SKM-1 treated with dmso at 0.1 percent for 144 hours (cell line): ENCODE measurements at regions not wholly inside any gene's neighbourhood (a gene's known extent, or its start where the extent isn't known, plus 50 kb on each side); places are given as distances from the start of the nearest gene placed in this dataset.
"Not testable (repeated sequence)": the region's sequence is repeated elsewhere in the genome, so short reads cannot be mapped to it uniquely, and the experiment has no call there.

Experiments
- DNase-seq: peaks from one replicate; lab custom pipeline; 2025; ENCODE audit not compliant: unreplicated experiment; lab: John Stamatoyannopoulos, UW

GRCh38 chr3:43236008-43236407, 50.3 kb upstream of the SNRK start:
- no peak for DNase-seq

DNA sequence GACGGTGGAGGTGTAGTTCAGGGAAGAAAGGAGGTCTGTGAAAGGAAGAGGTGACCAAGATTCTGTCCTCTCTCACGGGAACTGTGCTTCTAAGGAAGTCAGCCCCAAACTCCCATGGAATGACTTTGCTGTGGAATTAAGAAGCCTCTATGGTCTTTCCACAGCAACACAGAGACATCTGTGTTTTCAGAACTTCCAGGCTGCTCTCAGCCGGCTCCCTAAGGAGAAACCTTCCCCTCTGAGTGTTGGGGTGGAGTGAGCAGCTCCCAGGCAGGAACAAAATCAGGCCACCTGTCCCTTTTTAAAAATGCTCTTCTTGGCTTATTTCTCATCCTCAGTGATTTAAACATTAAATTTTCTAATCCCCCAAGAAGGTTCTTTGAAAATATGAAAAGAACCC, 53.3 kb upstream of the SNRK start:
- no peak for DNase-seq

DNA sequence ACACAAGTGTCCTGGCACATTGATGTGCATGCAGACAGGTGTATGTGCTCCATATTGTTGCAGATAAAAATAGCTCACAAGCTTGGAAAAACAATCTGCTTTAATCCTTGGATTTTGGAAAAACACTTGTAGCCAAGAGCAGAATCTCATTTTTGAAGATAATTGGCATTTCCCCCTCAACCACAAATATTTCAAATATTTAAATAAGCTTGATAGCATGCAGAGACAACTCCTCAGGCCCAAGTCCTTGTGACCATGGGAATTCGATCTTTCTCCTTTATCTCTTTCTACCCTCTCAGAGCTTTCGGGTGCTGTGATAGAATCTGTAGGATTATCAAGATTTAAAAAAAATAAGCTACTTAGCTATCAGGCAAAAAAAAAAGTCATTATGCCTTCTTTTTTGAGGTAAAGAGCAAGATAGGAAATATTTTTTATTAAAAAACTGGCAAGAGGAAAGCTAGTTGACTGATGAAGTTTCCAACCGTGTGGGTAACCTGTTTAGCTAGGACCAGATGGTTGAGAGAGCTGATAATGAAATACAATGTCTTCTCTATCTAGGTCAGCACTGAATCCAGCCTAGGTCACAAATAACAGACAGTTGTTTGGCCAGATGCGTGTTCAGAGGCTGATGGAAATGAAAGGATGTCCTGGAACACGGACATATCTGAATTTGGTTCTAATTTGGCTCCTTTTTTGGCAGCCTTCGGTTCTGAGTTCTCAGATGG, 54.9 kb upstream of the SNRK start:
- no peak for DNase-seq

- DNase-seq = not testable (repeated sequence)
Observed at GRCh38 chr3:43229865-43230264, 56.5 kb upstream of the SNRK start.

DNA sequence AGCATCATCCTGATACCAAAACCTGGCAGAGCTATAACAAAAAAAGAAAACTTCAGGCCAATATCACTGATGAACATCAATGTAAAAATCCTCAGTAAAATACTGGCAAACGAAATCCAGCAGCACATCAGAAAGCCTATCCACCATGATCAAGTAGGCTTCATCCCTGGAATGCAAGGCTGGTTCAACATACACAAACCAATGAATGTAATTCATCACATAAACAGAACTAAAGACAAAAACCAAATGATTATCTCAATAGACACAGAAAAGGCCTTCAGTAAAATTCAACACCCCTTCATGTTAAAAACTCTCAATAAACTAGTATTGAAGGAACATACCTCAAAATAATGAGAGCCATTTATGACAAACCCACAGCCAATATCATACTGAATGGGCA, 58.7 kb upstream of the SNRK start:
- not testable (repeated sequence) for DNase-seq

- no peak for DNase-seq
Observed at GRCh38 chr3:43224405-43225073, 61.8 kb upstream of the SNRK start.

DNA sequence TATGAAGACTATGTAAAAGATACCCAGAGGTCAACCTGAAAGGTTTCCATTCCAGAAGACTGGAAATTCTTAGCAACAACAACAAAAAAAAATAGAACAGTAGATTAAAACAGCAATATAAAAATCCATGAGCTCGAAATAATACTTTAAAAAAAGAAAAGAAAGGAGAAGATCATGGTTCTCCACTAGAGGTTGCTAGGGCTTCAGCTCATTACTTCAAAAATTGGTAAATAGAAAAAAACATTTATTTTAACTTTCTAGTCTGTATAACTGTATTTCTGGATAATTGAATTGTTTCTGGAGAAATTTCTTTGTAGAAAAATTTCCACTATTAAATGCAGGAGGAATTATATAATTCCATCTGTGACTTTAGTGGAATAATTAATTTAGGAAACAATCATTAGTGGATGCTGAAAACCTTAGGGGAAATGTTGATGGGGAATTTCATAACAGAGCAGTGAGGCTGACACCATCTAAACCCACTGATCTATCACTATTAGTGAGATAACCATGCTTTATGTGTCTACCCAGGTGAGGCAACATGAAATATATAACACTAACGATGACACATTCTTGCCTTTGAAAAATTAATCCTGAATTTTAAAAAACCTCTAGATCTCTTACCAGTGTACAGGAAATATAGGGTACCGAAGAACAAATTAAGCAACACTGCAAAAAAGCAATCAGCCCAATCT, 62.5 kb upstream of the SNRK start:
- DNase-seq = no peak

DNA sequence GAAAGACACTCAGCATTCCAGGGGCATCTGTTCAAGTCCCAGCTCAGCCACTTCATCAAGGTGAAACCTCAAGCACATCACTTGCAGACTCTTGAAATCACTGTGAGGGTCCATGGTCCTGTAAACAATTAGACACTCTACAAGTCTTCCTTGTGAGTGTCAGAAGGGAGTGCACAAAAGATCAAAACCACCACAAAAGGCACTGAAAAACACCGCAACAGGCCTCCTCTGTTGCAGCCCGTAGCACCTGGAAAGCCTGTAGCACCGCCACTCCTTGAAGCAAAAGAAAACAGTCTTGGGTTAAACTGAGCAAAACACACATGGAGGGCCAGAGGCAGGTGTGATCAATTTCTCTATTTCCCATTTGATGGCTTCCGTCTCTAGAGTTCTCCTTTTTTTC, 63.8 kb upstream of the SNRK start:
- DNase-seq = no peak

DNA sequence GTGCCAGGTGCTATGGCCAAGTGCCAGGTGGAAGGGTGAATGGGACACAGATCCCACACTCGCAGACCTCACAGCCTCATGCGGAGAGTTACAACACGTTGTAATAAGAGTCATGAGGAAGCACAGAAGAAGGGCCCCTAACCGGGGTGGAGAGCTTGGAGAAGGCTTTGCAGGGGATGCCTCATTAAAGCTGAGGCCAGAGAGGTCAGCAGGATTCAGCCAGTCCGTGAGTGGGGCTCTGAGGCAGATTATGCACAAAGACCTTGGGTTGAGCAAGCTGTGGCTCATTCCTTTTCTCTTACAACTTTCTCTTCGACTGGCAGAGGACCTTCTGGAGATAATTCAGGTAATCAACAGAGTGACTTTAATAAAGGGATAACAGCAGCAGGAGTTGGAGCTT, 65.3 kb upstream of the SNRK start:
- no peak for DNase-seq

GRCh38 chr3:43219616-43220015, 66.7 kb upstream of the SNRK start:
- no peak for DNase-seq

DNA sequence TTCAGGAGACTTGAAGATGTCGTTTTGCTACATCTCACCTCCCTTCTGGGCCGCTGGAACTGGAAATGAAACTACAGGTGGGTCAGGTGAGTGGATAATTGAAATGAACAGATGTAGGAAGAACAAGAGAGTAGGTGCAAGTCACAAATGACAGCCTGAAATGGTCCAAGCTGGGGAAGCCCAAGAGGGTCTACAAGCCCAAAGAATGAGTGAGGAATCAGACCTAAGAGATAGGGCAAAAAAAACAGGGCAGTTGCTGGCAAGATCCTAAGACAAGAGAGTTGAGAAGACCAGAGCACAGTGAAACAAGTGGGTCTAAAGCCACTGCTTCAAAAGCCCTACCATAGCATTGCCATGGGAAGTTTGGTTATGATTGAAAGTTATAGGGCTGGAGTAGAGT, 67.4 kb upstream of the SNRK start:
- no peak for DNase-seq

GRCh38 chr3:43218156-43218555, 68.2 kb upstream of the SNRK start:
- no peak for DNase-seq

DNA sequence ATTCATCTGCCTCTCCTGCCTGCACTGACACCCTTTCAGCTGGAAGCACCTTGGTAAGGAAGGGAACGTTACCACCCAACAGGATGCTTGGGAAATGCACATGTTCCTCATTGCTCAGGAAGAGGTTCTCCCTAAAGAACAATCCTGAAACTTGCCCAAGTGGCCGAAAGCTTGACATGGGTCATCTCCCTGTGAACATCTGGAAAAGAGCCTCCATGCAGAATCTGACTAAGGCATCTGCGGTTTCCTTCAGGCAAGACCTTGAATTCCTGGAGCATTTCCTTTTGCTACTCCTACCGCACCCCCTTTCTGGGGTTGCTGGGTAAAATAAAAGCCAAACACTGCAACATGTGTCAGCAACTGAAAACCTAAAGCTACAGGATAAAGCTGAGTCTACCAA, 68.7 kb upstream of the SNRK start:
- no peak for DNase-seq

- no peak for DNase-seq
Observed at GRCh38 chr3:43217206-43217605, 69.1 kb upstream of the SNRK start.

- no peak for DNase-seq
Observed at GRCh38 chr3:43215663-43216275, 70.6 kb upstream of the SNRK start.

DNA sequence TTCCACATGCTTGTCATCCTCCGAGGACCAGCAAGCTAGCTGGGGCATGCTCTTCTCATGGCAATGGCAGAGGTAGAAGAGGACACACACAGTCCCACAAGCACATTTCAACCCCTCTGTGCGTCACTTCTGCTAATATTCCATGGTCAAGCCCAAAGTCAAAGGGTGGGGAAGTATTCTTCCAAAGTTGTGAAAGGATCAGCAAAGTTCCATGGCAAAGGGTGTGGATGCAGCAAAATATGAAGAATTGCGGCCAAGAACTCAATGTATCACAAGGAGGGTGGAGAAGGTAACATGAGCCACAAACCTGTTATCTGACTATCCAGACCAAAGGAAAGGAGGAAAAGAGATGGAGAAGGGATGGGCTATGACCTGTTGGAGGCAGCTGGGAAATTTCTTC, 71.2 kb upstream of the SNRK start:
- DNase-seq = no peak

DNA sequence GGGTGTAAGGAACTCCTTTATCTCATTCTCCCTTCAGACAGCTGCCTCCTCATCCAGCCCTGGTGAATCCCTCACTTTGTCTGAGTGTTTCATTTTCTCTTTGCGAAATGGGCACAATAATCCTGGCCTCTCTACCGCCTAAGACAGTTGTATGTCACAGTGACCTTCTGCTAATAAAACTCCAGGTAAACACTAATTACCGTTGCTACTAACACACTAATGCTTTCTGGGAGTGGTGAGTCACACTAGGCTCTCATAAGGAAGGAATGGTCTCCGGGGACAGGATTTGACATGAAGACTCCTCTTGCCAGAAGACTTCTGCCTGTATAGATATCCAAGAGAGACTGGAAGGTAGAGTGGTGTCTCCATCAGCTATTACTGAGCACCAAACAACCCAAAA, 71.7 kb upstream of the SNRK start:
- DNase-seq = no peak

DNA sequence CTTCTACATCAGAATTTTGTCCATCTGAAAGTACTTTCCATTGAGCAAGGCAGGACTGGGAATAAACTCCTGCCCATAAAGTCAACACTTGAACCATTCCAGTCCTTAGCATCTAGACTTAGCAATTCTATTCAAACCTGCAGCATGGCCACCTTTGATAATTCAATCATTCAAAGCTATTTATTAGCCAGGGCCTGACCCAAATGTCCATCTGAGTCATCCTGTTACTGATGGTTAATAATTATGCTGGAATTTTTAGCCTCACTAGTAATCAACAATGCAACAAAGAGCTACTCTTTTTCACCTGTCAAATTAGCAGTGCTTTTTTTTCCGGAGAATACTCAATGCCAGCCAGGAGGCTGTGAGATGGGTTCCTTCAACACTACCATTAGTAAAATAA, 72.7 kb upstream of the SNRK start:
- no peak for DNase-seq

GRCh38 chr3:43212914-43213611, 73.3 kb upstream of the SNRK start:
- DNase-seq = no peak

DNA sequence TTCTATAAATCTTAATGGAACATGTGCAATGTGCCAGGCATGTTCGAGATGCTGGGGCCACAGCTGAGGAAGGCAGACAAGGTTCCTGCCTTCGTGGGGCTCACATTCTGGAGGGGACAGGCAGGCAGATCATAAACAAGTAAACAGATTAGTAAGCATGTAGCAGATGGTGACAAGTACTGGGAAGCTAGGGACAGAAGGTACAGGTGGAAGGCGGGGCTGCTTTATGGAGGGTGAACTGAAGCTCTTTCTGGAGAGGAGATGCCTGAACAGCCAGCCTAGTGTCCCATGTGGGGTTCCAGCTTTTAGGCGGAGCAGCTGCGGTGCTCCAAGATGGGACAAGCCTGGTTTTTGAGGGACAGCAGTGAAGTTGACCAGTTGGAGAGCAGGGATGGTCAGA, 74.7 kb upstream of the SNRK start:
- no peak for DNase-seq
